Spleen (tissue), 7 donors: ENCODE measurements at regions not wholly inside any gene's neighbourhood (a gene's known extent, or its start where the extent isn't known, plus 50 kb on each side); places are given as distances from the start of the nearest gene placed in this dataset.

Experiments used
- POLR2A ChIP-seq, 3 donors: fragments of 450-650 bp; IDR thresholded peaks; one replicate each; pipeline ENCODE4 v1.5.1; 2017; ENCODE audit warnings: antibody characterized with exemption in 3 of 3, mild to moderate bottlenecking in 1 of 3
- POLR2AphosphoS5 ChIP-seq, 3 donors: sonication (generic); formaldehyde crosslinking; IDR thresholded peaks; one replicate each; pipeline ENCODE4 v1.5.1; 2017; ENCODE audit warnings: antibody characterized with exemption in 3 of 3
- TF ChIP-seq, protein P1 (sequence below), 11 experiments: fragments of 200-600 bp in 7 of 11; fragments of 450-650 bp in 4 of 11; sonication (generic) in 4 of 11; IDR thresholded peaks in 8 of 11; conservative IDR thresholded peaks in 3 of 11; 1 replicate in 7 of 11; 2 replicates in 4 of 11; pipeline versions ENCODE4 v1.4.0 to v1.8.0; 2016 to 2021; ENCODE audit warnings: antibody characterized with exemption in 11 of 11, inconsistent platforms in 4 of 11, mild to moderate bottlenecking in 1 of 11
- donor health status: DM: no; HTN: no; CAD: no; lungs with moderate emphysema.
- donor health status: DM: no; HTN: no; CAD: no.
- donor health status: DM: no; HTN: no; CAD: no.

DNA sequence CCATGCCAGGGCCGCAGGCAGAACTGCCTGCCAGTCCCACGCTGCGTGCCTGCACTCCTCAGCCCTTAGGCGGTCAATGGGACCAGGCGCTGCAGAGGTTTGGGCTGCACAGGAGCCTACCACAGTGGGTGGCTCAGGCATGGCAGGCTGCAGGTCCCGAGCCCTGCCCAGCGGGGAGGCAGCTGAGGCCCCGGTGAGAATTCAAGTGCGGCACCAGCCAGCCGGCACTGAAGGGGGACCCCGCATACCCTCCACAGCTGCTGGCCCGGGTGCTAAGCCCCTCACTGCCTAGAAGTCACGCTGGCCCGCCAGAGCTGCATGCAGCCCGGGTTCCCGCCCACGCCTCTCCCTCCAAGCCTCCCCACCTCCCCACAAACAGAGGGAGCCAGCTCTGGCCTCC lies 302.5 kb upstream of the UGT8 start:
- TF ChIP-seq, protein P1, sequence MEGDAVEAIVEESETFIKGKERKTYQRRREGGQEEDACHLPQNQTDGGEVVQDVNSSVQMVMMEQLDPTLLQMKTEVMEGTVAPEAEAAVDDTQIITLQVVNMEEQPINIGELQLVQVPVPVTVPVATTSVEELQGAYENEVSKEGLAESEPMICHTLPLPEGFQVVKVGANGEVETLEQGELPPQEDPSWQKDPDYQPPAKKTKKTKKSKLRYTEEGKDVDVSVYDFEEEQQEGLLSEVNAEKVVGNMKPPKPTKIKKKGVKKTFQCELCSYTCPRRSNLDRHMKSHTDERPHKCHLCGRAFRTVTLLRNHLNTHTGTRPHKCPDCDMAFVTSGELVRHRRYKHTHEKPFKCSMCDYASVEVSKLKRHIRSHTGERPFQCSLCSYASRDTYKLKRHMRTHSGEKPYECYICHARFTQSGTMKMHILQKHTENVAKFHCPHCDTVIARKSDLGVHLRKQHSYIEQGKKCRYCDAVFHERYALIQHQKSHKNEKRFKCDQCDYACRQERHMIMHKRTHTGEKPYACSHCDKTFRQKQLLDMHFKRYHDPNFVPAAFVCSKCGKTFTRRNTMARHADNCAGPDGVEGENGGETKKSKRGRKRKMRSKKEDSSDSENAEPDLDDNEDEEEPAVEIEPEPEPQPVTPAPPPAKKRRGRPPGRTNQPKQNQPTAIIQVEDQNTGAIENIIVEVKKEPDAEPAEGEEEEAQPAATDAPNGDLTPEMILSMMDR (IDR thresholded peaks at IDR 0.05 in 8 of 11, conservative IDR thresholded peaks at IDR 0.05 in 3 of 11), result no peak
- TF ChIP-seq POLR2A (IDR thresholded peaks at IDR 0.05), result no peak
- no peak for TF ChIP-seq POLR2AphosphoS5 (IDR thresholded peaks at IDR 0.05)
